Activated naive CD8-positive, alpha-beta T cell treated with anti-CD3 and anti-CD28 coated beads, Interleukin-2, amount 50 U/mL, for 24 hours (primary cell): ENCODE measurements at regions not wholly inside any gene's neighbourhood (a gene's known extent, or its start where the extent isn't known, plus 50 kb on each side); places are given as distances from the start of the nearest gene placed in this dataset.

Source experiments
- ATAC-seq: fragments of 150-1000 bp; cut with Tn5 transposase; one replicate; pipeline ENCODE4 v1.10.0; 2021
- DNase-seq: peaks from one replicate; pipeline ENCODE4 v3.0.0; 2021
- H3K27ac Mint-ChIP-seq: one replicate; pipeline ENCODE4 v1.8.0; 2021; ENCODE audit warnings: mild to moderate bottlenecking, mixed read lengths
- H3K27me3 Mint-ChIP-seq: one replicate; pipeline ENCODE4 v1.8.0; 2021; ENCODE audit warnings: mixed read lengths
- H3K36me3 Mint-ChIP-seq: one replicate; pipeline ENCODE4 v1.8.0; 2021; ENCODE audit warnings: low read depth, mixed read lengths
- H3K4me1 Mint-ChIP-seq: one replicate; pipeline ENCODE4 v1.8.0; 2021; ENCODE audit warnings: mixed read lengths
- H3K4me3 Mint-ChIP-seq: one replicate; pipeline ENCODE4 v1.8.0; 2021; ENCODE audit warnings: mild to moderate bottlenecking, moderate library complexity, mixed read lengths
- H3K9me3 Mint-ChIP-seq: one replicate; pipeline ENCODE4 v1.8.0; 2021; ENCODE audit warnings: mixed read lengths

DNA sequence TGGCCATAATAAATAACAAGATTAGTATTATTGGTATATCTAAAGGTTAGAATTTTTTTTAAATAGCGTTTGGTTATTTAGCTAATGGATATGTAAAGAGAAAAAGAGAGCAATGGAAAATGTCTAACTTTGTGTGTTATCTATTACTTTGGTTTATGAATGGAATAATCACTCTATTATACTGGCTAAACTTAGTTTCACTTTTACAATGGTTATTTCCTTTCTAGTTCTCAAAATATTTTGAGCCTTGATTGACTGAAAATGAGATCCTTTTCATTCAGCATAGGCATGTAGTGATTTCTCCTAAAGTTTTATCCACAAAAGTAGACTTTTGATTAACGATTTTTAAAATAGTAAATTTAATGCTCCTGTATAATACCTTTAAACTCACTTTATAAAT, 51.6 kb upstream of the MLIP start:
- Mint-ChIP-seq H3K9me3 (no peaks in the 10 kb centered on the region), H3K36me3 (no peaks in the 10 kb centered on the region), H3K27ac (no peak overlapping the region), H3K4me3 (no peak overlapping the region), H3K4me1 (no peaks in the 10 kb centered on the region), H3K27me3 (no peaks in the 10 kb centered on the region)
- DNase-seq (no peak), ATAC-seq (no peak)

DNA sequence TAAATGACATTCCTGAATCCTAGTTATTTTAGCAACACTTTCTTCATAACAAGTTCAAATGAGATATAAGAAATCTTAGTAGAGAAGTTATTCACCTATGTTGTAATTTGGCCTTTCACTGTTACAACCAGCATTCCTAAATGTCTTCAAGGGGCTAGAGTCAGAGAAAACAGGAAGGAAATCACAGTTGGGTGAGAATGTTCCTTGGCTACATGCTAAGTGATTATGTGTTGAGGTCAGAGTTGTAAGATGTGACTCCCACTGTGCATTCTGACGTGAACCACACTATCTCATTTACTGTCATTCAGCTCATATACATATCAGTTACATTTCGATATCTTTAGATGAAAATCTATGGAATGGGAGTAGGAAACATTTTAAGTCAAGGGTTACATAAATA, 51.0 kb upstream of the MLIP start:
- H3K9me3 Mint-ChIP-seq = no peaks in the 10 kb centered on the region
- no peak for ATAC-seq
- DNase-seq = no peak
- no peaks in the 10 kb centered on the region for H3K4me1 Mint-ChIP-seq
- H3K27ac Mint-ChIP-seq = no peak overlapping the region
- H3K4me3 Mint-ChIP-seq = no peak overlapping the region
- H3K36me3 Mint-ChIP-seq = no peaks in the 10 kb centered on the region
- H3K27me3 Mint-ChIP-seq = no peaks in the 10 kb centered on the region
